Glomerular visceral epithelial cell (primary cell): ENCODE measurements at regions not wholly inside any gene's neighbourhood (a gene's known extent, or its start where the extent isn't known, plus 50 kb on each side); places are given as distances from the start of the nearest gene placed in this dataset.
A peak's percentile ranks its signal among the peaks of the same experiment; 100 is the strongest.
"Not testable (repeated sequence)": the region's sequence is repeated elsewhere in the genome, so short reads cannot be mapped to it uniquely, and the experiment has no call there.

ENCODE experiments used
- DNase-seq: peaks from one replicate; pipeline ENCODE4 v3.0.0-alpha.2; 2016; ENCODE audit errors: extremely low spot score

GRCh38 chr6:95660544-95660943 lies 83.2 kb downstream of the MANEA start:
- DNase-seq, result no peak

GRCh38 chr6:95670011-95670463 lies 92.7 kb downstream of the MANEA start:
- no peak for DNase-seq

DNA sequence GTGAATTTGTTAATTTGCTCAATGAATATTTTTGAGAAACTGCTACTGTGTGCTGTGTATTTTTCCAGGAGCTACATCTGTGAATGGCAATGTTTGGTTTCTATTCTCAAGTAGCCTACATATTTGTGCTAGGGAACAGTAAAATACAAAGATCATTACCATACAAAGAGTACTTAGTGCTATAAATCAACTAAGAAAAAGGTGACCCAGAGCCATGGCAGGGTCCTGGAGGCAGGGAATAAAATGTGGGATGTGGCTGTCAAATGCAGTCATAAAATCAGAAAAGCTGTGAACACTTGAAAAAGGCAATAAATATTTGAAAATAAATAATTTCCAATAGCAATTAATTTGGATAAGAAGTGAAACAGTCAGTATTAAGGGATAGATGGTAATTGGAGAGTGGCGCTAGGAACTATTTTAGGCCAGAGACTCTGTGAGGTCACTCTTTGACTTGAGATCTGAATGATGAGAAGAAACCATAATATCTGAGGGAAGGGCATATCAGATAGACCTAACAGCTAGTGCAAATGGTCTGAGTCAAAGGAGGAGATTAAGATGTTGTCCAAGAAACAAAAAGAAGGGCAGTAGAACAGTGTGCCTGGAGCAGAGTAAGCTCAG lies 98.8 kb downstream of the MANEA start:
- no peak for DNase-seq

- no peak for DNase-seq
These were observed 102.6 kb downstream of the MANEA start for GRCh38 chr6:95679981-95680380.

DNA sequence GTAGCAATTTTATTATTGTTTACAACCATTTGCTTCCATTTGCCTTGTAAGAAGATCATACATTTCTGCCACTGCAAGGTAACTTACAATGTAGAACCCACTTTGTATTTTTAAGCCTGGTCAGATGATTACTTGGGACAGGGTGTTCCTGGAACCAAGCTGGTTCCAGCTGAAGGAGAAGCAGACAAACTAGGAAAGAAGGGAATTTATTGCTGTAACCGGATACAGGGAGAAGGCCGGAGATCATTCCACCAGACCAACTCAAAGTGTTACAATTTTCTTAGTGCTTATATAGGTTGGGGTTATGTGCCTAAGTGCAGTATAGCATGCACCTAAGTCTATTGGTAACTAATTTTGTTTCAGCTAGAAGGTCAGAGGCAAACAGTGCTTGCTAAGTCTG lies 104.4 kb downstream of the MANEA start:
- no peak for DNase-seq

DNA sequence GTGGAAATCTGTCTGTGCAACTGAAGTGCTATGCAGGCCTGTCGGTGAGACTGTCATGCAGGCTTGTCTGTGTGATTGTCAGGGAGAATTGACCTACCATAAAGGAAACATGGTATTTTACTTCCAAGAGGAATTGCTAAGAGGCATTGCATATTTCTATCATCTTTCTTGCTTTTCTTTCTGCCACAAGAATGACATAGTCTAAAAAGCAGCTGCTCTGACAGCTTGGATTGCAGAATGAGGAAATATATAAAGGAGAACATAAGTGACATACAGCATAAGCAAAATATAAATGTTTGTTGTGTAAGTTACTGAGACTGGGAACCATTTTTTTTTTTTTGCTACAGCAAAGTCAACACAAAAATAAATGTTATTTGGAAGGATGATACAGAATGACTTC lies 105.1 kb downstream of the MANEA start:
- no peak for DNase-seq

GRCh38 chr6:95685822-95686221 lies 108.5 kb downstream of the MANEA start:
- DNase-seq, result no peak

DNA sequence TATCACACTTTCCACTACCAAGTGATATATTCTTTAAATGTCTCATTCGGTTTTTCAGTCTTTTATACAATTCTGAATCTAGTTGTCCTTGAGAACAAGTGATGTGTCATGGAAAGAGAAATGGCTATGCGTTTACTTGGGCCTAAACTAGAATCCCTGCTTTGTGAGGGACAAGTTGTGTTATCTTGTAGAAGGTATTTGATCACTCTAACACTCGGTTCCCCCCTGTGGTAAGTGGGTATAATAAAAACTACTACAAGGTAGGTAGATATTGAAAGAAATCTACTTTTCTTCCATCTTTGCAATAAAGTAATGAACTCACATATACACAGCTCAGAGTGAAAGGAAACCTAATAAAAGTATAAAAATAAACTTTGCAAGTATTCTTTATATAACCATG lies 108.9 kb downstream of the MANEA start:
- no peak for DNase-seq

DNA sequence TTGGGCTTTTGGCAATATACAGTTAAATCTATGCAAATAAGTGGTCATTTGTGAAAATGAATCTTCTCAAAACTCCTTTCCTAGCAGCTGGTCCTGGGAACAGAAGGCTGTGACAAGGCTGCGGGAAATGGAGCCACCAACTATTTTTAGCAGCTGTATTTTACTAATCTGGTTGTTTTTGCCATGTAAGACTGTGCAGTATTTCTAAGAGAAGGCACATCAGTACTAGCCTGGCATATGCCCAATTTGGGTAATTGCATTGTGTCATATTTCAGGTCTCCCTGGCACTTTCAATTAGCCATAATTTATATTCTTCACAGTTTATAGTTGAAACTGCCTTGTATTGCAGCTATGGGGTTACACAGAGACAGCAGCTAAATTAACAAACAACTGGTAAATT lies 109.6 kb downstream of the MANEA start:
- no peak for DNase-seq

DNA sequence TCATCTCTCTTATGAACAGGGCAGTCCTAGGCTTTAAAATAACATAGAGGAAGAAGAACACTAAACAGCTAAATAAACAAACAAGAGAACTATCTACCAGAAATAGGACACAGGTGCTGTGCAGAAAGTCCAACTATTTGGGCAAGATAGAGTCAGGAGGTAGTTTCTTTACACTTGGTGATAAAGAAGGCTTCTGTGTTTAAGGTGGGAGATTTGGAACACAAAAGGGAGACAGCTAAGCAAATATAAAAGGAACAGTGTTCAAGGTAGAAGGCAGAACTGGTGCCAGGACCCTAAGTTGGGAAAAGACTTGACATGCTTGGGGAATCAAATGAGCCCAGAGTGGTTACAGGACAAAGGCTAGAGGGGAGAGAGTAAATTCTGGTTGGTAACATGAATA lies 110.5 kb downstream of the MANEA start:
- DNase-seq, result no peak

DNA sequence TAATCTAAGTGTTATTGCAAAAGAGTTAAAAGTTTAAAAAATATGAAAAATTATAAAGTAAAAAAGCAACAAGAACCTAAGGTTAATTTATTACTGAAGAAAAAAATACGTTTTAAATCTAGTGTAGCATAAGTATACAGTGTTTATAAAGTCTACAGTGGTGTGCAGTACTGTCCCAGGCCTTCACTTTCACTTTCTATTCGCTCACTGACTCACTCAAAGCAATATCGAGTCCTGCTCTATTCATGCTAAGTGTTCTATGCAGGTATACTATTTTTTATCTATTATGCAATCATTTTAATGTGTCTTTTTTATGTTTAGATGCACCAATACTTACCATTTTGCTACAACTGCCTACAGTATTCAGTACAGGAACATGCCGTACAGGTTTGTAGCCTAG lies 113.0 kb downstream of the MANEA start:
- peak; percentile 13 for DNase-seq

DNA sequence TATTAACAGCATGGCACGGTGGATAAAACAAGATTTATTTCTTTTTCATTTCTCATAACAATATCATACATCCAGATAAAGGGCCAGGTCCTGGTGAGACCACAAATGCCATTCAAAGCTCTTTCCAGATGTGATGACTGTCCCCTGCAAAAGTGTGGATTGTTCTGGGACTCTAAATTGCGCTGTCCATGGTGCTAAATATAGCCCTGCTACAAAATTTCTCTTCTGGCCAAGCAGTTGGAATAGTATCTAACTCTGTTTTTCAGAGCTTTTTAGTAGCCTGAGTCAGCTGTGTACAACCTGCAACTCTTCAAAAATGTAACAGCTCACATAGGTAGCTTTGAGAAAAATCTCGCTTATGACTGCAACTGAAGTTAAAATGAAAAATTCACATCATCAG lies 115.8 kb downstream of the MANEA start:
- peak; percentile 8 for DNase-seq

DNA sequence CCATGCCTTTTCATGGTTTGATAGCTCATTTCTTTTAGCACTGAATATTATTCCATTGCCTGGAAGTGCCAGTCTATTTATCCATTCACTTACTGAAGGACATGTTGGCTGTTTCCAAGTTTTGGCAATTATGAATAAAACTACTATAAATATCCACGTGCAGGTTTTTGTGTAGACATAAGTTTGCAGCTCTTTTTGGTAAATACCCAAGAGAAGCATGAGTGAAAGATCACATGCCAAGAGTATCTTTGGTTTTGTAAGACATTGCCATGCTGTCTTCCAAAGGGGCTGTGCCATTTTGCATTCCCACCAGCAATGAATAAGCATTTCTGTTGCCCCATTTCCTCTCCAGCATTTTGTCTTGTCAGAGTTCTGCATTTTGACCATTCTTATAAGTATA lies 120.9 kb downstream of the MANEA start:
- no peak for DNase-seq

DNA sequence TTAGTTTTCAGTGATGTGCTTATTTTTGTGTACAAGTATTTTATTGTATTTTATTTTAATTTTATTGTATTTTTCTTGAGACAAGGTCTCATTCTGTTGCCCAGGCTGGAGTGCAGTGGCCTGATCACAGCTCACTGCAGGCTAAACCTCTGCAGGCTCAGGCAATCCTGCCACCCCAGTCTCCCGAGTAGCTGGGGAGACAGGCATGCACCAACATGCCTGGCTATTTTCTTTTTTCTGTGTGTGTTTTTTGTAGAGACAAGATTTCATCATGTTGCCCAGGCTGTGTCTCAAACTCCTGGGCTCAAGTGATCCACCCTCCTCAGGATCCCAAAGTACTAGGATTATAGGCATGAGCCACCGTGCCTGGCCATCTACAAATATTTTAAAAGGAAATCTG lies 146.3 kb downstream of the MANEA start:
- no peak for DNase-seq

GRCh38 chr6:95725344-95725743 lies 148.0 kb downstream of the MANEA start:
- no peak for DNase-seq

DNA sequence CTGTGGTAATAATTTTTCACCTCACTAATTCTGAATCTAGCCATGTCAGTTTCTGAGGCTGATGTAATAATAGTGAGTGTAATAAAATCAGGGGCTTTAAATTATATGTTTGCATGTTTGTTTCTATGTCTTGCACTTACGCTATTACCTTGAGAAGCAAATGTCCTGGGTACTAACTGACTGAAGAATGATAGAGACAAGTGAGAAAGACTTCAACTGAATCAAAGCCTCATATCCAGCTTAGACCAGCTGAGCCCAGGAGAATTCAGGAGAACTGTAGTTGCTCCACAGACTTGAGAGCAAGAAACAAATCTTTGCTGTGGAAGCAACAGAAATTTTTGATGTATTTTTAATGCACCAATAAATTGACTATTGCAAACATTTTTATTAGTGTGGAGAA lies 162.8 kb downstream of the MANEA start:
- no peak for DNase-seq

- no peak for DNase-seq
These were observed 163.7 kb downstream of the MANEA start for GRCh38 chr6:95741045-95741444.

DNA sequence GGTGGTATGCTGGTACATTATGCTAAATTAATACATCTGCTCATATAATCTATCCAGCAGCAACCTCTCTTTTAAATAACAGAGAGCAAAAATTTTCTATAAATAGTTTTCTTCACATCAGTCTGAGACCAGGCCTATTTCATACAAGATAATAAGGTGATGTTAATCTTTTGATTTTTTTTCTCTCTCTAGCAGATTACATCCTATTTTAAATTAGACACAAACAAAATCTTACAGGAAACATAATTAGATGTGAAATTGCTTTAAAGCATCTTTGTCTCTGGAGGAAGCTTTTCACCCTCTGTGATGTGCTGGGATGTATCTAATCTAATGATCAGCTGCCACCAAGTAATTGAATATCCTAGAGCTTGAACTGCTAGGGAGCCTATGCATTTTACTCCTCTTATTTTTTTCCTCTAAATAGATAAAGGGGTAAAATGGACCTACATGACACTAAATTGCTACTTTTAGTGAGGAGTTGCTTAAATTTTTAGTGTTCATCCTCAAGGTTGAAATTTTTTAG lies 165.5 kb downstream of the MANEA start:
- DNase-seq, result no peak

DNA sequence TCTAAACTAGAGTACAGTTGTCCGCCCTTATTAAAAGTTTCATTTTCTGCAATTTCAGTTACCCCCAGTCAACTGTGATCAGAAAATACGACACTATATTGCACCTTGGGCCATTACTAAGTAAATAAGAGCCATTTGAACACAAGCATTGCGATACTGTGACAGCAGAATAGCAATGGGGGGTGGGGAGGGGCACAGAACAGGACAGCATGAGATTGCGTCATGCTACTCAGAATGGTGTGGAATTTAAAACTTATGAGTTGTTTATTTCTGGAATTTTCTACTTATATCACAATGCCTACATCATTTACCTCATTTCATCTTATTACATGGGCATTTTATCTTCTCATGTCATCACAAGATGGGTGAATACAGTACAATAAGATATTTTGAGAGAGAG lies 166.3 kb downstream of the MANEA start:
- no peak for DNase-seq

GRCh38 chr6:95758236-95759069 lies 181.1 kb downstream of the MANEA start:
- not testable (repeated sequence) for DNase-seq

GRCh38 chr6:95767897-95768463 lies 190.6 kb downstream of the MANEA start:
- no peak for DNase-seq

- no peak for DNase-seq
These were observed 191.2 kb downstream of the MANEA start for GRCh38 chr6:95768539-95768938.

DNA sequence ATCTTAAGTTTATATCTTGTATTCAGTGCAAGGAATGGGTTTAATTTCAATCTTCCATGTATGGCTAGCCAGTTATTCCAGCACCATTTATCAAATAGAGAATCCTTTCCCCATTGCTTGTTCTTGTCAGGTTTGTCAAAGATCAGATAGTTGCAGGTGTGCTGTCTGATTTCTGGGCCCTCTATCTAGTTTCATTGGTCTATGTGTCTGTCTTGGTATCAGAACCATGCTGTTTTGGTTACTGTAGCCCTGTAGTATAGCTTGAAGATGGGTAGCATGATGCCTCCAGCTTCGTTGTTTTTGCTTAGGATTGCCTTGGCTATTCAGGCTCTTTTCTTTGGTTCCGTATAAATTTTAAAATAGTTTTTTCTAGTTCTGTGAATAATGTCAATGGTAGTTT lies 200.0 kb downstream of the MANEA start:
- no peak for DNase-seq
